ENCODE measurements at regions not wholly inside any gene's neighbourhood (a gene's known extent, or its start where the extent isn't known, plus 50 kb on each side); places are given as distances from the start of the nearest gene placed in this dataset.
"Not testable (repeated sequence)": the region's sequence is repeated elsewhere in the genome, so short reads cannot be mapped to it uniquely, and the experiment has no call there.

GRCh38 chr4:30450474-30450873, 269.7 kb upstream of the PCDH7 start:
- DNase-seq (ENCODE audit: low spot score), result no peak

DNA sequence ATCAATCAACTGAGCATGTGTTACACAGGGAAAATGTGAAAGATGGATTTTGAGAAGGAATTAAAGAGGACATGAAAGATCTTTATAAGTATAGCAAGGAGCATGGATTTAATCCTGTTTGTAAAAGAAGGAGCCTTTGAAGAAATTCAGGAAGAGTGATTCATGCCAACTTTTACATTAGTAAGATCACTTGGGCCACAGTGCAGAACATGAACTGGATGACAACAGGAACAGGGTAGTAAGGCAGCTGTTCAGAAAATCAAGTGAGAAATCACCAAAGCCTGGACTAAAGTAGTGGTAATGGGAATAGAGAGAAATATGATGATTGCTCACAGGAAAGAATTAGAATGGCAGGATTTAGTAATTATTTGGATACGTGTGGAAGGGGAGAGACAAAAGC, 265.7 kb upstream of the PCDH7 start:
- no peak for DNase-seq (ENCODE audit: low spot score)

DNA sequence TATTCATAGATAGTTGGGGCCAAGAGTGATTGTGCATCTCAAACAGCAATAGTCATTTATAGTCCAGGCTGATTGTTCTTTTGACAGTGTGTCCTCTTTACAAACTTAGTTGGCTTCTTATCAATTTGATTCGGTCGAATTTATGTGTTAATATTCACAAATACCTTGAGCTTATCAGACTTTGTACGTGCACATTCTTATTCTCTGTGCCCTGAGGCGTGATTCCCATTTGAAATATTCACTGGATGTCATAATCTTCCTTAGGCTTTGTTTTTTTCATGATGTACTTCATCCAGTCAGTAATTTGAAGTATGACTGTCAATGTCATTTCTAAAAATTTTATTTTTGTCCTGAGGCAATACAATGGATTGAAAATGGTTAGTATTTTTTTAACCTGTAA, 263.5 kb upstream of the PCDH7 start:
- DNase-seq (ENCODE audit: low spot score), result no peak

DNA sequence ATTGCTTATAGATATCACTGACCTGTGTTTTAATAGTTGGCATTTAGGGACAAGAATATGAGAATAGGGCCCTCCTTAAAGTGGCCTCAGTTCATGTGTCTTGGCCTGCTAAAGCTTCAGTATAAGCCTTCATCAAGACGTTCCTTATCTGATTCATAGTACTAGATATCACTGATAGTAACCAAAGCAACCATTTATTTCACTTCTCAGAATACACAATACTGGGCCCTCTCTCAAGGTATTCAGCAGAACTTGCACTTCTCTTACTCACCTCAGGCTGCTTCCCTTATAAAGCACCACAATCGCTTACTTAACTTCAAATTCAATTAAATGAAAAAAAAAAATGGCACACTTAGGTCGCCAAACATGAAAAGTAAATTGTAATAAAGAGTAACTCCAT, 259.4 kb upstream of the PCDH7 start:
- no peak for DNase-seq (ENCODE audit: low spot score)

GRCh38 chr4:30461218-30461617, 259.0 kb upstream of the PCDH7 start:
- DNase-seq (ENCODE audit: low spot score), result no peak

GRCh38 chr4:30462445-30463090, 257.6 kb upstream of the PCDH7 start:
- DNase-seq (ENCODE audit: low spot score), result no peak

GRCh38 chr4:30471861-30472260, 248.3 kb upstream of the PCDH7 start:
- no peak for DNase-seq (ENCODE audit: low spot score)

DNA sequence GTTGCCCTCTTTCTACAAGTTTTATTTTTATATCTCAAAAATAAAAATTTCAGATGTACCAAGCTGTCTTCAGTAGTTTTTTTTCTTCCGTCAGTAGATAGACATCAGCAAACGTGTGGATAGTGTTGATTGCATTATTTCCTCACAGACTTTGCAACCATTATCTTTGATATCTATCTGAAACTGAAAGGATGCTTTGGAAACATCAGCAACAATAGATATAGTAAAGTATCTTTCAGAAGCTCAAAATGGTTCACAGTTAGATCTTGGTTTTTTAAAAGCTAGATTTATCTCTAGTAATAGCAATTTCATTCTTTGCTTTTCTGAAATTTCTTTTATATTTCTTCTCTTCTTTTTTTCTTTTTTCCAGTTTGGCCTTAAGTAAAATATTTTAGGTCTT, 246.9 kb upstream of the PCDH7 start:
- no peak for DNase-seq (ENCODE audit: low spot score)

DNA sequence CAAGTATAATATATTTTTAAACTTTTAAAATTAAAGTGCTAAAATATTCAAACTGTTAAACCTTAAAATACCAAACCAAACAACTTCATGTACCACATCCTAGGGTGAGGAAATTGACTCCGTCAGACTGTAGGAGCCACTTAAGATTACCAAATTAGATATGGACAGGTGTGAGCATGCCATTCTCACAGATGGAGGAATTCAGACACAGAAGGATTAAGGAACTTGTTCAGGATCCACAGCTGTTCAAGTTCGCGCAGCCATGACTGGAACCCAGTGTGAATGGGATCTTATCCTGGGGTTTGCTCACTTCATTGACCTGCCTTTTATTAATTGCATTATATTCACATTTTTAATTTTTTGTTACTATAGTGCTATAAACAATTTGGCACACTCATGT, 224.9 kb upstream of the PCDH7 start:
- DNase-seq (ENCODE audit: low spot score), result no peak

DNA sequence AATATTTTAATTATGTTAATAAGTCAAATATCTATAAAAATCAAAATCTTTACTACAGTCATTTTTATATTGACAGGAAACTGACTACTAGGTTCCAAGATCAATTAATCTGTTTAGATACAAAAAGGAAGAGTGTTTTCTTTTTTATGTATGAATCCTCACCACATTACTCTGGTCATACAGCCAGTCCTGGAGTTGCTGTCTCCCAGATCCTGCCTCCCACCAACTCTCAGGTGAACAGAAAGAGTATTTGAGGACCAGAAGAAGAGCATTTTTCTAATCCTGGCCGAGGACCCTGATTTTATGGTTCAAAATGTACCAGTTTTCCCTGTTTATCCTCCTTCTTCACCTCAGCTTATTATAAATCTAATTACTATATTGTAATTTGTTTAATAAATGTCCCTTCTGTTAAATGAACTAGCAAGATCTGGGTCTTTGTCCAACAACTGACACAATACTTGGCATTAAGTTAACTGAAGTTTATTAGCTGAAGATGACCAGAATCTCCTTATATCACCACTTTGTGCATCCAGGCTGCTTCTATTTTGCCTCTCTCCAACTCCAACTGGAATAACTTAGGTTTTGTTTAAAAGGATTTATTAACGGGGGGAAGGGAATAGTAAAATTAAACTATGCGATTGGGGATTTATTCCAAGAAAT, 224.4 kb upstream of the PCDH7 start:
- DNase-seq (ENCODE audit: low spot score), result no peak

DNA sequence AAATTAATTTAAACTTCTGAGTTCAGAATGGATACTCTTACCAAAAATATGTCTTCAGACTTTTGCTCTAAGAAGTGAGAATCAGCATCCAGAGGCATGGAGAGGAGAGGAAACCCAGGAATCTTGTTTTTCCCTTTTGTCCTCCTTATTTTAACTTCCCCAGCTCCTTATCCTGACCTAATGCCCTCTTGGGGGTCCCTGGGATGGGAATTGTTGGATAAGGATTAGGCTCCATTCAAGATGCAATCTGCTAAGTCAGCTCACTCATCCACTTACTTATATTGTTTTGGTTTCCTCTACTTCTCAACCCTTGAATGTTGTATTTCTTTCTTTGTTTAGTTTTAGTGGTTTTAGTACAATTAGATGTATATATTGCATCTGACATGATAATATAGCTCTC, 208.4 kb upstream of the PCDH7 start:
- DNase-seq (ENCODE audit: low spot score), result no peak

DNA sequence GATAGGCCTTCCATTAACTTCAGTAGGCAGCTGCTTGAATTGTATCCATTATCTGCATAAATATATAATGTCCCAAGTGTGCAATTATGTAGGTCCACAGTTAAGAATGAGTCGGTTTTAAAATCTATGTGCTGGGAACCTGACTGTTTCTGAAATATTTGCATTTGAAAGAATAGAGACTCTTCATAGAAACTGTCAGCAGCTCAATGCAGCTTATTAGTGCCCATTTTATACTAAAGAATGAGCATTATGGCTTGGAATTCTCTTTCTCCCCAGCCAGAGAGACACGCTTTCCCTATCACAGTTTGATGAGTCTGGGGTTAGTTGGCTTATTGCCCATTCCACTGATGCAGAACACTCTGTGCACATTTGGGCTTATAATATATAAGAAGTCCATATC, 202.0 kb upstream of the PCDH7 start:
- no peak for DNase-seq (ENCODE audit: low spot score)

- DNase-seq (ENCODE audit: low spot score), result no peak
Measured at GRCh38 chr4:30525662-30526315, 194.4 kb upstream of the PCDH7 start.

- no peak for DNase-seq (ENCODE audit: low spot score)
Measured at GRCh38 chr4:30535255-30535654, 184.9 kb upstream of the PCDH7 start.

GRCh38 chr4:30536231-30536630, 183.9 kb upstream of the PCDH7 start:
- DNase-seq (ENCODE audit: low spot score), result no peak

GRCh38 chr4:30537456-30537855, 182.7 kb upstream of the PCDH7 start:
- no peak for DNase-seq (ENCODE audit: low spot score)

DNA sequence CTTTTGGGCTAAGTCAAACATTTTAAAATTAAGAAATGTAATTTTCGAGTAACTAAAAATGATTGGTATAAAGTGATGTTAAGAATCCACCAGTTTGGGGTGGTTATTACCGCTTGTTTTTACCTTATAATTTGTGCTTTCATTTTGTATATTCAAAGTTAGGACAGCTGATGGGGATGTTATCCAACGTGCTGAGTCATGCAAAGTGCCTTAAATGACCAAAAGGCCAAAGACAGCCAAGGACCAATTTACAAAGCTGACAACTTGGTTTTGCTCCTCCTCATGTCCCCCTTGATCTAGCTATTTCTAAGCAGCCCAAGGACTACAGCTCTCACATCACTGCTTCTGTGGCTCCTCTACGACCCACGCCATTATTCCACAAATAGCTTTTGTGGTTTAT, 181.4 kb upstream of the PCDH7 start:
- DNase-seq (ENCODE audit: low spot score), result no peak

GRCh38 chr4:30543057-30543456, 177.1 kb upstream of the PCDH7 start:
- no peak for DNase-seq (ENCODE audit: low spot score)

DNA sequence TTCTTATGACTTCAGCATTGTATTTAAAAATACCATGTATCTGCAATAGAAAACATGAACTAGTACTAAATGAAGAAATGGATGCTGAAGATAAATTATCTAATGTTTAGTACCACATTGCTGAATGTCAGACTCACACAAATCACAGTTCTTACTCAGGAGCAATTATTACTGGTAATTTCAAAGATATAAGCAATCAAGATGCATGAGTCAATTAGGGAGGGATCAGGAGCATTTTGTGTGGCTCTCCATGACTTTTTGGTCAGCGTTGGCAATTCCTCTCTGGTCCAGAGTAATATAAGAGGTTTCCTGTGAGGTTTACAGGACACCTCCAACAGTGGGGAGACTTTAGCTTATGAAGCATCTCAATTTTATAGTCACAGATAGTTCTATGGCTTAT, 167.0 kb upstream of the PCDH7 start:
- no peak for DNase-seq (ENCODE audit: low spot score)

- no peak for DNase-seq (ENCODE audit: low spot score)
Measured at GRCh38 chr4:30553706-30554105, 166.5 kb upstream of the PCDH7 start.

GRCh38 chr4:30555775-30556174, 164.4 kb upstream of the PCDH7 start:
- no peak for DNase-seq (ENCODE audit: low spot score)

GRCh38 chr4:30559481-30559880, 160.7 kb upstream of the PCDH7 start:
- DNase-seq (ENCODE audit: low spot score), result no peak

GRCh38 chr4:30586850-30587249, 133.3 kb upstream of the PCDH7 start:
- no peak for DNase-seq (ENCODE audit: low spot score)

GRCh38 chr4:30589669-30590068, 130.5 kb upstream of the PCDH7 start:
- DNase-seq (ENCODE audit: low spot score), result not testable (repeated sequence)
